ENCODE measurements at regions not wholly inside any gene's neighbourhood (a gene's known extent, or its start where the extent isn't known, plus 50 kb on each side); places are given as distances from the start of the nearest gene placed in this dataset.

DNA sequence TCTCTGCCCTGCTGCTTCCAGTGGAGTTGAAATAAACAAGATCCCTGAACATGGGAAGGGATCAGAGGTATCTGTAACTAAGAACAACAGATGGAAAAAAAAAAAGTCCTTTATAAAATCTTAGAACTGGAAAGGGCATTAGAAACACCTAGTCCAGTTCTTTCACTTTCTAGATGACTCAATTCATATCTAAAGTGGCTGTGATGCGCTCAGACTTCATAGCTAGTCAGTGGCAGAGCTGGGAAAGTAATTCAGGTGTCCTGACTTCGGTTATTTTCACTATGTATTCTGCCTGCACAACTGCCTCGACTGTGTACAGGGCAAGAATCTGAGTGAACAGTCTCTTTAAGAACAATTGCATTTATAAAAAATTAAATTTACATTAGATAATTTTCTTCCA is 151.8 kb upstream of the TMTC4 start:
- Mint-ChIP-seq H3K4me1 (ENCODE audit: low read depth, unreplicated experiment) (peaks cover 8% of the 10 kb centered on the region), H3K9me3 (ENCODE audit: unreplicated experiment) (no peaks in the 10 kb centered on the region), H3K27ac (ENCODE audit: unreplicated experiment) (no peak overlapping the region), H3K27me3 (ENCODE audit: unreplicated experiment) (no peaks in the 10 kb centered on the region), H3K36me3 (ENCODE audit: unreplicated experiment) (no peaks in the 10 kb centered on the region), H3K4me3 (ENCODE audit: unreplicated experiment) (no peak overlapping the region)
- DNase-seq, result no peak
- TF ChIP-seq, protein P1, sequence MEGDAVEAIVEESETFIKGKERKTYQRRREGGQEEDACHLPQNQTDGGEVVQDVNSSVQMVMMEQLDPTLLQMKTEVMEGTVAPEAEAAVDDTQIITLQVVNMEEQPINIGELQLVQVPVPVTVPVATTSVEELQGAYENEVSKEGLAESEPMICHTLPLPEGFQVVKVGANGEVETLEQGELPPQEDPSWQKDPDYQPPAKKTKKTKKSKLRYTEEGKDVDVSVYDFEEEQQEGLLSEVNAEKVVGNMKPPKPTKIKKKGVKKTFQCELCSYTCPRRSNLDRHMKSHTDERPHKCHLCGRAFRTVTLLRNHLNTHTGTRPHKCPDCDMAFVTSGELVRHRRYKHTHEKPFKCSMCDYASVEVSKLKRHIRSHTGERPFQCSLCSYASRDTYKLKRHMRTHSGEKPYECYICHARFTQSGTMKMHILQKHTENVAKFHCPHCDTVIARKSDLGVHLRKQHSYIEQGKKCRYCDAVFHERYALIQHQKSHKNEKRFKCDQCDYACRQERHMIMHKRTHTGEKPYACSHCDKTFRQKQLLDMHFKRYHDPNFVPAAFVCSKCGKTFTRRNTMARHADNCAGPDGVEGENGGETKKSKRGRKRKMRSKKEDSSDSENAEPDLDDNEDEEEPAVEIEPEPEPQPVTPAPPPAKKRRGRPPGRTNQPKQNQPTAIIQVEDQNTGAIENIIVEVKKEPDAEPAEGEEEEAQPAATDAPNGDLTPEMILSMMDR (IDR thresholded peaks at IDR 0.05; ENCODE audit: partially characterized antibody, unreplicated experiment), result no peak

DNA sequence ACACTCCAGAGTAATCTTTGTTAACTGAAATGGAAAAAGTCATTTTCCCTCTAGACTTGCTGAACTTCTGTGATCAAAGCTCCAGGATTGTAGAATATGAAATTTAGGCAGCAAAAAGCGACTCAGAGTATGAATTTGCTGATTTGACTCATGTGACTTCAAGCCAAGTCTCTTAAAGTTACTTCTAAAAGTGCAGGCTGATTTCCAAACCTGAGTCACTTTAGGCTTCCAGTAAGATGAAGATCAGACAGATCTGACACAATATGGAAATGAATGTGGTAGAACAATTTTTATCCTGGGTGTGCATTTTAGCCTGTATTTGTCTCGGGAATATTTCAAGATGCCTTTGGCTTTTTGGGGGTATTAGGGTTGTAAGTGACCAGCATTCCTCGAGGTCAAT is 151.0 kb upstream of the TMTC4 start:
- H3K36me3 Mint-ChIP-seq (ENCODE audit: unreplicated experiment), result no peaks in the 10 kb centered on the region
- no peak overlapping the region for H3K4me3 Mint-ChIP-seq (ENCODE audit: unreplicated experiment)
- DNase-seq, result no peak
- no peak overlapping the region for H3K27ac Mint-ChIP-seq (ENCODE audit: unreplicated experiment)
- TF ChIP-seq, protein P1 (IDR thresholded peaks at IDR 0.05; ENCODE audit: partially characterized antibody, unreplicated experiment), result no peak
- H3K9me3 Mint-ChIP-seq (ENCODE audit: unreplicated experiment), result no peaks in the 10 kb centered on the region
- H3K27me3 Mint-ChIP-seq (ENCODE audit: unreplicated experiment), result no peaks in the 10 kb centered on the region
- H3K4me1 Mint-ChIP-seq (ENCODE audit: low read depth, unreplicated experiment), result peaks cover 8% of the 10 kb centered on the region

DNA sequence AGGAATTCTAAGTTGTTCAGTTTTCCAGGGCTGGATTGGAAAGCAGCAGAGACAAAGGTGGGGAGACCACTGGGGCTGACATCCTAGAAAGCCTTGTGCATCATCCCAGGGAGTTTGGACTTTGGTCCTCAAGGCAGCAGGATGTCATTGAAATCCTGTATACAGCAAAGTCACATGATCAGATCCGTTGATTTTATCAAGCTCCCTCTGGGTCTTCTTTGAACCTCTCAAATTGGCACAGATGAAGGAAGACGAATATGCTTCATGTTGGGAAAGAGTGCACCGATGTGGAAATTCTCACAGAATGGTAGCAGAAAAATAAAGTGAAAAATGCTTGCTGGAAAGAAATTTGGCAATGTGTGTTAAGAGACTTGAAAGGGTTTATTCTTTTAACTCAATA is 149.8 kb upstream of the TMTC4 start:
- H3K4me3 Mint-ChIP-seq (ENCODE audit: unreplicated experiment), result no peak overlapping the region
- peaks cover 8% of the 10 kb centered on the region for H3K4me1 Mint-ChIP-seq (ENCODE audit: low read depth, unreplicated experiment)
- no peak for DNase-seq
- no peaks in the 10 kb centered on the region for H3K36me3 Mint-ChIP-seq (ENCODE audit: unreplicated experiment)
- no peaks in the 10 kb centered on the region for H3K27me3 Mint-ChIP-seq (ENCODE audit: unreplicated experiment)
- TF ChIP-seq, protein P1 (IDR thresholded peaks at IDR 0.05; ENCODE audit: partially characterized antibody, unreplicated experiment), result no peak
- H3K27ac Mint-ChIP-seq (ENCODE audit: unreplicated experiment), result no peak overlapping the region
- no peaks in the 10 kb centered on the region for H3K9me3 Mint-ChIP-seq (ENCODE audit: unreplicated experiment)

DNA sequence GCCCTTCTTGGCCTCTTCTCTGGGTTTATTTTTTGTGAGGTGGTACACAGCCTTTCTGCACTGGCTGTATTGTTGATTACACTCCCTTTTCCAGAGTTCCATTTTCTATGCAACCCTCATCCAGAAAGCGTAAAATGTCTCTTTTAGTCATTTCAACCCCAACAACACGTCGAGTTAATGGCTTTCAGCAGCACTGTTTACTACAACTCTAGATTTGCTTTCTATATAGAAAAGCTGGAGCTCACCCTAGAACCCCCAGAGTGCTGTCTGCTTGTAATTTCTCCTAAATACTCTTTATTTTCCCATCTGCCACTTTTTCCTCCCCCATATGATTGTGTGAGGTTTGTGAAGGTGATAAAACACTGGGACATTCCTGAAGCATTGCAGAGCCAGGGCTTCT is 148.9 kb upstream of the TMTC4 start:
- DNase-seq, result no peak
- TF ChIP-seq, protein P1 (IDR thresholded peaks at IDR 0.05; ENCODE audit: partially characterized antibody, unreplicated experiment), result no peak
- Mint-ChIP-seq H3K4me1 (ENCODE audit: low read depth, unreplicated experiment) (peaks cover 8% of the 10 kb centered on the region), H3K36me3 (ENCODE audit: unreplicated experiment) (no peaks in the 10 kb centered on the region), H3K27me3 (ENCODE audit: unreplicated experiment) (no peaks in the 10 kb centered on the region), H3K4me3 (ENCODE audit: unreplicated experiment) (no peak overlapping the region), H3K9me3 (ENCODE audit: unreplicated experiment) (no peaks in the 10 kb centered on the region), H3K27ac (ENCODE audit: unreplicated experiment) (no peak overlapping the region)

DNA sequence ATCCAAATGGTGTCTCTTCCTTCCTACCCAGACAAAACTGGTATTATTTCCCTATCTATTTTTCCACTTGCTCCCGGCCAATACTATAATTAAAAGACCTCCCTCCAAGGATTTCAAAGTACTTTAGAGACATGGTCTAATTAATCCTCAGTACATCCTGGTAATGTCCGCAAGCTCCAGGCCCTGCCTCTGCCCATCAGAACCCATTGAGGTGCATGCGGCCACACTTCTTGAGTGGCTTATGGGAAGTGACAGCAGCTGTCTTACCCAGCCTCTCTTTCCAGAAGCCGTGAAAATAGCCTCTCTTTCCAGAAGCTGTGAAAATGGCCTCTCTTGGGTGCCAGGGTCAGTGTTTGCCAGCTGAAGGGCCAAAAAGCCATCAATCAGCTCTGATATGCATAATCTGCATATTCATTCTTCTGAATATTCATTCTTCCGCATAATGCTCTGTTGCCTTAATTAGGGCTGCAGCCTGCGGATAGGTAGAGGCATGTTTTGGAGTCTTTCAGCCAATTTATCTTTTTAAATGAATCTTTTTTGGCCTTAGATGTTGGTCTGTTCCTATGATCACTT is 148.4 kb upstream of the TMTC4 start:
- Mint-ChIP-seq H3K4me1 (ENCODE audit: low read depth, unreplicated experiment) (peaks cover 7% of the 10 kb centered on the region), H3K36me3 (ENCODE audit: unreplicated experiment) (no peaks in the 10 kb centered on the region), H3K4me3 (ENCODE audit: unreplicated experiment) (no peak overlapping the region), H3K27ac (ENCODE audit: unreplicated experiment) (no peak overlapping the region), H3K9me3 (ENCODE audit: unreplicated experiment) (no peaks in the 10 kb centered on the region), H3K27me3 (ENCODE audit: unreplicated experiment) (no peaks in the 10 kb centered on the region)
- TF ChIP-seq, protein P1 (IDR thresholded peaks at IDR 0.05; ENCODE audit: partially characterized antibody, unreplicated experiment), result no peak
- DNase-seq, result no peak

All from glutamatergic neuron (in vitro differentiated cells).